Keratinocyte (primary cell): ENCODE measurements at regions not wholly inside any gene's neighbourhood (a gene's known extent, or its start where the extent isn't known, plus 50 kb on each side); places are given as distances from the start of the nearest gene placed in this dataset.
A peak's percentile ranks its signal among the peaks of the same experiment; 100 is the strongest.
"Not testable (repeated sequence)": the region's sequence is repeated elsewhere in the genome, so short reads cannot be mapped to it uniquely, and the experiment has no call there.

Source experiments
- DNase-seq: peaks from one replicate; pipeline ENCODE4 v3.0.0-alpha.2; 2011; ENCODE audit warnings: low read depth, missing footprints, low spot score
- FAIRE-seq: peaks from 2 replicates; lab custom pipeline; 2011; peaks lifted over from hg19 to GRCh38; lab: Jason Lieb, UNC
- H2AFZ ChIP-seq: 2 replicates; pipeline ENCODE4 v1.6.0; 2012; ENCODE audit warnings: low read length, control low read depth, inconsistent platforms; ENCODE audit not compliant: control insufficient read depth
- H3K27ac ChIP-seq: 2 replicates; pipeline ENCODE4 v1.5.1; 2011; ENCODE audit warnings: low read length; ENCODE audit not compliant: control insufficient read depth, insufficient read depth
- H3K27me3 ChIP-seq: 3 replicates; pipeline ENCODE4 v1.6.0; 2011; ENCODE audit warnings: low read length; ENCODE audit not compliant: control insufficient read depth, insufficient read depth; ENCODE audit errors: extremely low read depth
- H3K36me3 ChIP-seq, 2 experiments: 2 replicates in 1 of 2; 3 replicates in 1 of 2; pipeline ENCODE4 v1.5.1; 2011; ENCODE audit warnings: low read length in 2 of 2, mild to moderate bottlenecking in 1 of 2; ENCODE audit not compliant: control insufficient read depth in 2 of 2, insufficient read depth in 2 of 2; ENCODE audit errors: extremely low read depth in 1 of 2
- H3K4me1 ChIP-seq: 3 replicates; pipeline ENCODE4 v1.5.1; 2011; ENCODE audit warnings: low read length; ENCODE audit not compliant: control insufficient read depth, insufficient read depth; ENCODE audit errors: extremely low read depth
- H3K4me2 ChIP-seq: 3 replicates; pipeline ENCODE4 v1.6.0; 2011; ENCODE audit warnings: low read depth, low read length; ENCODE audit not compliant: control insufficient read depth, insufficient read depth; ENCODE audit errors: extremely low read depth
- H3K4me3 ChIP-seq, 3 experiments: fragments of 200-600 bp in 1 of 3; sonication (generic) in 1 of 3; 2 replicates in 2 of 3; 3 replicates in 1 of 3; pipeline ENCODE4 v1.5.1; 2011 to 2016; ENCODE audit warnings: low read length in 3 of 3, mild to moderate bottlenecking in 3 of 3, control low read depth in 2 of 3, inconsistent platforms in 1 of 3, low read depth in 1 of 3, mixed read lengths in 1 of 3, mixed run types in 1 of 3, moderate library complexity in 1 of 3; ENCODE audit not compliant: control insufficient read depth in 2 of 3, insufficient read depth in 2 of 3; ENCODE audit errors: extremely low read depth in 1 of 3
- H3K79me2 ChIP-seq: 2 replicates; pipeline ENCODE4 v1.6.0; 2012; ENCODE audit warnings: low read length; ENCODE audit not compliant: control insufficient read depth, insufficient read depth
- H3K9ac ChIP-seq: 3 replicates; pipeline ENCODE4 v1.6.0; 2011; ENCODE audit warnings: low read length; ENCODE audit not compliant: control insufficient read depth, insufficient read depth; ENCODE audit errors: extremely low read depth
- H3K9me1 ChIP-seq: 3 replicates; pipeline ENCODE4 v1.6.0; 2011; ENCODE audit warnings: low read length; ENCODE audit not compliant: control insufficient read depth, insufficient read depth; ENCODE audit errors: extremely low read depth
- H3K9me3 ChIP-seq: 2 replicates; pipeline ENCODE4 v1.5.1; 2012; ENCODE audit warnings: low read depth, low read length; ENCODE audit not compliant: control insufficient read depth
- H4K20me1 ChIP-seq: 3 replicates; pipeline ENCODE4 v1.6.0; 2011; ENCODE audit warnings: low read length; ENCODE audit not compliant: control insufficient read depth, insufficient read depth; ENCODE audit errors: extremely low read depth
- CTCF ChIP-seq, 3 experiments: IDR thresholded peaks in 1 of 3; conservative IDR thresholded peaks in 1 of 3; optimal IDR thresholded peaks in 1 of 3; 2 replicates in 2 of 3; 3 replicates in 1 of 3; pipeline versions ENCODE3 to v1.5.1; 2011; ENCODE audit warnings: low read length in 3 of 3, mild to moderate bottlenecking in 3 of 3, moderate library complexity in 2 of 3, control low read depth in 1 of 3, inconsistent platforms in 1 of 3; ENCODE audit not compliant: insufficient read depth in 2 of 3; ENCODE audit errors: extremely low read depth in 1 of 3
- EZH2 ChIP-seq: IDR thresholded peaks from one replicate; pipeline ENCODE4 v1.6.1; 2012; ENCODE audit warnings: inconsistent platforms, mild to moderate bottlenecking, low read length, moderate library complexity
- dilution Hi-C: fragments of 300-500 bp; cut with MboI; formaldehyde crosslinking; loops from one replicate; pipeline ENCODE4 v1.7.0; 2020; ENCODE audit warnings: low sequenced_read_pairs; ENCODE audit not compliant: extremely low pct_ligation_motif_present

DNA sequence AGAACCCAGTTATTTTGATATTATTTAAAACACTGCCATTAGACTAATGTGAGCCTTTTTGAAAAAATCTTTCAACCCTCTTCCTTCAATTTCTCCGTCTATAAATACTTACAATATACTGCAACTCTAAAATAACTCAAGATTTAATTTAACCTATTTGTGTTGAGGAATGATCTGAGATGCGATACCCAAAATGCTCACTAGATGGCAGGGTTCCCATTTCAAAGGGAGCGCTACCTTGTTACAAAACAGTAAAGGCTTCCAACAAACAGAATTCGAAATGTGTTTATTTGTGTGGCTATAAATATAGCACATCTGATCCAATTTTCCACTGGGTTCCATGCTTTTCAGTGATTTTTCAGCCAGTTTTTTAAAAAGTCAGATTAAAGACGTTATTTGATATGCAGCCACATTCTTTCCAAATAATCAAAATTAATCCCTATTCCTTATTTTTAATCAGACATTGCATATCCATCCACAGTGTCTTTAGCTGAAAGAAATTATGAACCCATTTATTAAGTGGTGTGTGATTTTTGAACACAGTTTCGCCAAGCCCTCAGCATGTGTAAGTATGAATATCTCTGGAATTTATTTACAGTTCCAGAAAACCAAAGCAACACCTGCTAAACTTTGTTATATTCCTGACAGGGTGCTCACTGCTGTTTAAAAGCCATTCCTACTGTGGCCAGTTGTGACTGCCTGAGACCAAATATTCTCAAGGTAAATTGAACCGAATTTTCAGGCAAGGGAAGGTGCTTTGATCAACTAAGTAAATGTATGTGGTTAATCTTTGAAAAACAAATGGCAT, 668.0 kb upstream of the LCORL start:
- no peaks in the 10 kb centered on the region for H3K36me3 ChIP-seq
- FAIRE-seq (peak; percentile 17), DNase-seq (peak; percentile 1)
- no peaks in the 10 kb centered on the region for H3K9me1 ChIP-seq
- no peak overlapping the region for H3K27ac ChIP-seq
- no peaks in the 10 kb centered on the region for H3K79me2 ChIP-seq
- peak; percentile 64 to 77 (median 70) for TF ChIP-seq CTCF (optimal IDR thresholded peaks at IDR 0.05 in 1 of 3, IDR thresholded peaks at IDR 0.05 in 1 of 3, conservative IDR thresholded peaks at IDR 0.05 in 1 of 3; ENCODE audit: extremely low read depth in 1 of 3, insufficient read depth in 2 of 3, low read length in 3 of 3)
- TF ChIP-seq EZH2 = no peak
- no peak overlapping the region for H3K4me3 ChIP-seq
- H3K4me1 ChIP-seq = no peaks in the 10 kb centered on the region
- no peak overlapping the region for H3K9ac ChIP-seq
- H4K20me1 ChIP-seq = no peaks in the 10 kb centered on the region
- H2AFZ ChIP-seq = no peak overlapping the region
- dilution Hi-C loops = no loop called here
- H3K4me2 ChIP-seq = no peak overlapping the region
- H3K9me3 ChIP-seq = no peaks in the 10 kb centered on the region
- no peaks in the 10 kb centered on the region for H3K27me3 ChIP-seq

DNA sequence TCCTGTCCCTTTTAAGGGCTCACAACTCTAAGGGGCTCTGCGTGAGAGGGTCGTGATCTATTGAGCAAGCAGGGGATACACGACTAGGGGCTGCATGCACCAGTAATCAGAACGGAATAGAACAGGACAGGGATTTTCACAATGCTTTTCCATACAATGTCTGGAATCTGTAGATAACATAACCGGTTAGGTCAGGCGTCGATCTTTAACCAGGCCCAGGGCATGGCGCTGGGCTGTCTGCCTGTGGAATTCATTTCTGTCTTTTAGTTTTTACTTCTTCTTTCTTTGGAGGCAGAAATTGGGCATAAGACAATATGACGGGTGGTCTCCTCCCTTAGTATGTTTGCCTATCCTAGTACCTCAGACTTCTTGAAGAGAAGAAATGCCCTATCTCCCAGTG, 666.8 kb upstream of the LCORL start:
- not testable (repeated sequence) for H3K79me2 ChIP-seq, DNase-seq

More for the DNA sequence above, 666.8 kb upstream of the LCORL start:
- H3K9ac ChIP-seq, H3K4me2 ChIP-seq, H3K4me1 ChIP-seq, H3K4me3 ChIP-seq, H4K20me1 ChIP-seq, FAIRE-seq, dilution Hi-C loops, H3K36me3 ChIP-seq, H3K27ac ChIP-seq, H3K9me1 ChIP-seq, H3K27me3 ChIP-seq, H2AFZ ChIP-seq, H3K9me3 ChIP-seq: not testable (repeated sequence)
